Adrenal gland (tissue), 9 donors: ENCODE measurements at regions not wholly inside any gene's neighbourhood (a gene's known extent, or its start where the extent isn't known, plus 50 kb on each side); places are given as distances from the start of the nearest gene placed in this dataset.

ENCODE experiments used
- DNase-seq, 7 donors: peaks; one replicate each; pipeline ENCODE4 v3.0.0-alpha.2; 2019 to 2020
- H3K27ac ChIP-seq, 5 donors: fragments of 200-600 bp; sonication (generic) in 4 of 5; 1 replicate in 3 of 5; 2 replicates in 2 of 5; pipeline versions ENCODE4 v1.5.1 to v1.8.0; 2016 to 2020; ENCODE audit warnings: mild to moderate bottlenecking in 1 of 5
- H3K27me3 ChIP-seq: fragments of 200-600 bp; 2 replicates; pipeline ENCODE4 v1.8.0; 2021
- H3K36me3 ChIP-seq, 2 donors: fragments of 200-600 bp; replicated peaks in 1 of 2; 1 replicate in 1 of 2; 2 replicates in 1 of 2; pipeline versions ENCODE4 v1.5.1 to v1.8.0; 2018 to 2022
- H3K4me1 ChIP-seq, 2 donors: fragments of 200-600 bp; replicated peaks in 1 of 2; 1 replicate in 1 of 2; 2 replicates in 1 of 2; pipeline versions ENCODE4 v1.5.1 to v1.8.0; 2018 to 2021
- H3K4me3 ChIP-seq, 4 donors: fragments of 200-600 bp; sonication (generic) in 3 of 4; one replicate each; pipeline ENCODE4 v1.5.1; 2016 to 2018
- H3K9me3 ChIP-seq, 3 donors: fragments of 200-600 bp; sonication (generic) in 1 of 3; replicated peaks in 1 of 3; 1 replicate in 2 of 3; 2 replicates in 1 of 3; pipeline versions ENCODE4 v1.5.1 to v1.8.0; 2016 to 2021
- POLR2A ChIP-seq, 2 donors: fragments of 450-650 bp; IDR thresholded peaks; one replicate each; pipeline ENCODE4 v1.6.1; 2017; ENCODE audit warnings: antibody characterized with exemption in 2 of 2, mild to moderate bottlenecking in 2 of 2, moderate library complexity in 1 of 2
- WGBS, 4 donors: extraction: QIAGEN DNeasy Blood & Tissue Kit in 2 of 4; methylation state at CpG; one replicate each; pipeline versions ENCODE4 v1.1.5 to v1.1.7; 2013 to 2017; 5-methylcytosine and 5-hydroxymethylcytosine counted together
- intact Hi-C, 2 donors: fragments of 100-400 bp; cut with DNase I; formaldehyde crosslinking; loops; one replicate each; pipeline versions ENCODE4 v1.14.1 to v1.15.0; 2022 to 2023
- TF ChIP-seq, protein P1 (sequence below), 6 experiments: fragments of 450-650 bp in 4 of 6; fragments of 200-600 bp in 2 of 6; sonication (generic) in 1 of 6; IDR thresholded peaks; 1 replicate in 5 of 6; 2 replicates in 1 of 6; pipeline versions ENCODE4 v1.5.1 to v1.8.0; 2016 to 2021; ENCODE audit warnings: antibody characterized with exemption in 6 of 6, mild to moderate bottlenecking in 2 of 6, moderate library complexity in 1 of 6
- donor health status: healthy with polysubstance abuse.
- donor health status: Bipolar disorder and iron deficiency.
- donor health status: DM: yes; HTN: yes; CAD: no.
- donor health status: DM: no; HTN: no; CAD: no.
- donor health status: DM: no; HTN: no; CAD: no.

DNA sequence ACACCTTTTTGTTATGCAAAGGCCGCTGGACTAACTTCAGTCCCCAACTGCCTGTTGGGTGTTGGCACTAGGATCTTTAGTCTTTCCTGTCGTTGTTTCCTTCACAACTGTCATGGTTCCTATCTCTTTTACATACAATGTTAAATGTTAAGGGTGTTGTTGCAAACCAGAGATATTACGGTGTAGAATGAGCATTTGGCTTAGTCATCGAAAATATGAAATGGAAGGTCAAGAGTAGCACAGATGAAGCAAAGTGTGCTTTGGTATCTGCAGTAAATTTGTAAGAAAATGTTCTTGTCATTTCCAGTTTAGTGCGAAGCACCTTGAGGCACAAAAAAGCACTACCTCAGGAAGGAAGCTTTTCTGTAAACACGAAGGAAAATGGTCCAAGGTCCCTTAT, 751.3 kb upstream of the LRFN5 start:
- Histone ChIP-seq H3K4me1 (no peaks in the 10 kb centered on the region), H3K9me3 (no peaks in the 10 kb centered on the region), H3K4me3 (no peak overlapping the region), H3K27ac (no peak overlapping the region), H3K27me3 (no peaks in the 10 kb centered on the region), H3K36me3 (no peaks in the 10 kb centered on the region)
- TF ChIP-seq POLR2A (IDR thresholded peaks at IDR 0.05), result no peak
- TF ChIP-seq, protein P1, sequence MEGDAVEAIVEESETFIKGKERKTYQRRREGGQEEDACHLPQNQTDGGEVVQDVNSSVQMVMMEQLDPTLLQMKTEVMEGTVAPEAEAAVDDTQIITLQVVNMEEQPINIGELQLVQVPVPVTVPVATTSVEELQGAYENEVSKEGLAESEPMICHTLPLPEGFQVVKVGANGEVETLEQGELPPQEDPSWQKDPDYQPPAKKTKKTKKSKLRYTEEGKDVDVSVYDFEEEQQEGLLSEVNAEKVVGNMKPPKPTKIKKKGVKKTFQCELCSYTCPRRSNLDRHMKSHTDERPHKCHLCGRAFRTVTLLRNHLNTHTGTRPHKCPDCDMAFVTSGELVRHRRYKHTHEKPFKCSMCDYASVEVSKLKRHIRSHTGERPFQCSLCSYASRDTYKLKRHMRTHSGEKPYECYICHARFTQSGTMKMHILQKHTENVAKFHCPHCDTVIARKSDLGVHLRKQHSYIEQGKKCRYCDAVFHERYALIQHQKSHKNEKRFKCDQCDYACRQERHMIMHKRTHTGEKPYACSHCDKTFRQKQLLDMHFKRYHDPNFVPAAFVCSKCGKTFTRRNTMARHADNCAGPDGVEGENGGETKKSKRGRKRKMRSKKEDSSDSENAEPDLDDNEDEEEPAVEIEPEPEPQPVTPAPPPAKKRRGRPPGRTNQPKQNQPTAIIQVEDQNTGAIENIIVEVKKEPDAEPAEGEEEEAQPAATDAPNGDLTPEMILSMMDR (IDR thresholded peaks at IDR 0.05), result no peak
- 78 to 84% (median 83%) methylated on average over 6 of the region's 6 CpGs for WGBS, 4 donors
- intact Hi-C loops, result no loop called here
- DNase-seq, result no peak

DNA sequence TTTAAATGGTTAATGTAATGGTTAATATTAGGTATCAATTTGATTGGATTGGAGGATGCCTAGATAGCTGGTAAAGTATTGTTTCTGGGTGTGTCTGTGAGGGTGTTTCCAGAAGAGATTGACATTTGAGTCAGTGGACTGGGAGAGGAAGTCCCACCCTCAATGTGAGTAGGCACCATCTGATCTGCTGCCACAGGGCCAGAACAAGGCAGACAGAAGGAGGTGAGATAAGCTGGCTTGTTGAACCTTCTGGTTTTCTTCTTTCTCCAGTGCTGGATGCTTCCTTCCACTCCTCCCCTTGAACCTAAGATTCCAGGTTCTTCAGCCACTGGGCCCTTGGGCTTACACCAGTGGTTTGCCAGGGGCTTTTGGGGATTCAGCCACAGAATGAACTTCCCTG, 756.5 kb upstream of the LRFN5 start:
- Histone ChIP-seq H3K4me3 (no peak overlapping the region), H3K27ac (no peak overlapping the region), H3K36me3 (no peaks in the 10 kb centered on the region), H3K4me1 (no peaks in the 10 kb centered on the region), H3K27me3 (no peaks in the 10 kb centered on the region), H3K9me3 (no peaks in the 10 kb centered on the region)
- intact Hi-C loops, result no loop called here
- TF ChIP-seq, protein P1 (IDR thresholded peaks at IDR 0.05), result no peak
- TF ChIP-seq POLR2A (IDR thresholded peaks at IDR 0.05), result no peak
- DNase-seq, result no peak

DNA sequence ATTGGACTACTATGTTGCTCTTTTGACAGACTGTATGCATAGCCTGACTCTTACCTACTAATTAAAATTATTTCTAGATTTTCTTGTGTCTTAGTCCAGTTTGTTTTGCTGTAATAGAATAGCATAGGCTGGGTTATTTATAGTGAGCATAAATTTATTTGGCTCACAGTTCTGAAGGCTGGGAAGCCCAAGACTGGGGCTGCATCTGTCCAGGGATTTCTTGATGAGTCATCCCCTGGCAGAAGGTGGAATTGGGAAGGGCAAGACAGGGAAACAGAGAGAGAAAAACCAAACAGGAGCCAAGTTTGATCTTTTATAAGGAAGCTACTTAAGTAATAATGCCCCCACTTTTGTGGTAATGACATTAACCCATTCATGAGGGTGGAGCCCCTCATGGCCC, 759.2 kb upstream of the LRFN5 start:
- Histone ChIP-seq H3K27me3 (no peaks in the 10 kb centered on the region), H3K4me1 (no peaks in the 10 kb centered on the region), H3K4me3 (no peak overlapping the region), H3K36me3 (no peaks in the 10 kb centered on the region), H3K9me3 (no peaks in the 10 kb centered on the region), H3K27ac (no peak overlapping the region)
- TF ChIP-seq, protein P1 (IDR thresholded peaks at IDR 0.05), result no peak
- no peak for TF ChIP-seq POLR2A (IDR thresholded peaks at IDR 0.05)
- no peak for DNase-seq
- intact Hi-C loops, result no loop called here

DNA sequence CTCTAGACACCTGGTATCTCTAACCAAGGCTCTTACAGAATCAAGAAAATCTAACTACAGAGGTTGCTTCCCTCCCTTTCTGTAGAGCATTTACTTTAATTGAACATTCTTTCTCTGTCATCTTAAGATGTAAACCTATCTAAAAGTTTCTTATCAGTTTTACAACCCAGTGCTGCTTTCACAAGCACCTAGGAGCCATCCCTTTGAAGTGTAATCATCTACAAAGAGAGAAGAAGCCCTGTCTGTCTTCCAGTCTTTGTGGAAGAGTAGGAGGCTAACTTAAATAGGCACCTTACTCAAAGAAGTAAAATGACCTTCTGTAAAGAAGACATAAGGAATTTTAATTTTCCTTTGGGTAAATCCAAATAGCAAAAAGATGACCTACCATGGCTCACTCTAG, 763.9 kb upstream of the LRFN5 start:
- Histone ChIP-seq H3K4me1 (no peaks in the 10 kb centered on the region), H3K36me3 (no peaks in the 10 kb centered on the region), H3K4me3 (no peak overlapping the region), H3K27me3 (no peaks in the 10 kb centered on the region), H3K27ac (no peak overlapping the region), H3K9me3 (no peaks in the 10 kb centered on the region)
- intact Hi-C loops, result no loop called here
- no peak for DNase-seq
- TF ChIP-seq, protein P1 (IDR thresholded peaks at IDR 0.05), result no peak
- TF ChIP-seq POLR2A (IDR thresholded peaks at IDR 0.05), result no peak
